GM23338 (cell line): ENCODE measurements at regions not wholly inside any gene's neighbourhood (a gene's known extent, or its start where the extent isn't known, plus 50 kb on each side); places are given as distances from the start of the nearest gene placed in this dataset.

Experiments
- ATAC-seq: fragments of 200-7000 bp; cut with Tn5 transposase; 3 replicates; pipeline ENCODE4 v1.9.1; 2020
- DNase-seq: peaks from one replicate; pipeline ENCODE4 v3.0.0-alpha.2; 2015; ENCODE audit warnings: low spot score
- H2AFZ ChIP-seq: fragments of 200-600 bp; sonication (generic); 2 replicates; pipeline ENCODE4 v1.8.0; 2016; ENCODE audit warnings: antibody characterized with exemption, mild to moderate bottlenecking, moderate library complexity
- H3F3A ChIP-seq: fragments of 200-600 bp; sonication (generic); replicated peaks from 2 replicates; pipeline ENCODE4 v1.8.0; 2017; ENCODE audit warnings: antibody characterized with exemption, mixed run types, low read depth
- H3K27ac ChIP-seq: fragments of 200-600 bp; sonication (generic); 2 replicates; pipeline ENCODE4 v1.6.1; 2016; ENCODE audit warnings: low read depth
- H3K27me3 ChIP-seq: fragments of 200-600 bp; sonication (generic); 2 replicates; pipeline ENCODE4 v1.8.0; 2016; ENCODE audit warnings: mild to moderate bottlenecking, mixed run types, moderate library complexity; ENCODE audit not compliant: insufficient read depth
- H3K36me3 ChIP-seq: fragments of 200-600 bp; sonication (generic); 2 replicates; pipeline ENCODE4 v1.8.0; 2016; ENCODE audit warnings: mild to moderate bottlenecking; ENCODE audit not compliant: insufficient read depth
- H3K4me1 ChIP-seq: fragments of 200-600 bp; sonication (generic); 2 replicates; pipeline ENCODE4 v1.8.0; 2016; ENCODE audit warnings: mild to moderate bottlenecking, moderate library complexity; ENCODE audit not compliant: insufficient read depth
- H3K4me2 ChIP-seq: fragments of 200-600 bp; sonication (generic); 2 replicates; pipeline ENCODE4 v1.7.1; 2017; ENCODE audit warnings: mixed run types
- H3K4me3 ChIP-seq: fragments of 200-600 bp; sonication (generic); 2 replicates; pipeline ENCODE4 v1.6.1; 2016; ENCODE audit warnings: mixed run types
- H3K79me2 ChIP-seq: fragments of 200-600 bp; sonication (generic); replicated peaks from 2 replicates; pipeline ENCODE4 v1.8.0; 2017; ENCODE audit warnings: mild to moderate bottlenecking; ENCODE audit not compliant: insufficient read depth
- H3K9me2 ChIP-seq: fragments of 200-600 bp; sonication (generic); 2 replicates; pipeline ENCODE4 v1.8.0; 2017; ENCODE audit not compliant: insufficient read depth
- H4K20me1 ChIP-seq: fragments of 200-600 bp; sonication (generic); replicated peaks from 2 replicates; pipeline ENCODE4 v1.8.0; 2017; ENCODE audit warnings: mild to moderate bottlenecking; ENCODE audit not compliant: insufficient read depth
- H3K27ac Mint-ChIP-seq: 2 replicates; pipeline ENCODE4 v1.8.0; 2020; ENCODE audit warnings: inconsistent platforms, mild to moderate bottlenecking, moderate library complexity, mixed read lengths
- H3K27me3 Mint-ChIP-seq: 3 replicates; pipeline ENCODE4 v1.8.0; 2022; ENCODE audit warnings: low read depth, mild to moderate bottlenecking, moderate library complexity, mixed read lengths, inconsistent platforms; ENCODE audit not compliant: insufficient read depth, poor library complexity
- H3K36me3 Mint-ChIP-seq: 3 replicates; pipeline ENCODE4 v1.8.0; 2021; ENCODE audit warnings: low read depth, mild to moderate bottlenecking, inconsistent platforms, moderate library complexity, mixed read lengths
- H3K4me1 Mint-ChIP-seq: 3 replicates; pipeline ENCODE4 v1.8.0; 2020; ENCODE audit warnings: mild to moderate bottlenecking, inconsistent platforms, mixed read lengths
- H3K4me3 Mint-ChIP-seq: 3 replicates; pipeline ENCODE4 v1.8.0; 2021; ENCODE audit warnings: moderate library complexity, mild to moderate bottlenecking, inconsistent platforms, mixed read lengths
- H3K9me3 Mint-ChIP-seq: 3 replicates; pipeline ENCODE4 v1.8.0; 2020; ENCODE audit warnings: moderate library complexity, mild to moderate bottlenecking, inconsistent platforms, mixed read lengths
- CTCF ChIP-seq, 2 experiments: fragments of 200-600 bp in 1 of 2; sonication (generic) in 1 of 2; conservative IDR thresholded peaks; 2 replicates each; pipeline versions ENCODE4 v1.5.1 to v1.6.1; 2016 to 2017; ENCODE audit warnings: antibody characterized with exemption in 2 of 2, low read depth in 2 of 2, mild to moderate bottlenecking in 2 of 2, moderate library complexity in 1 of 2
- EZH2 ChIP-seq: fragments of 200-600 bp; sonication (generic); IDR thresholded peaks from one replicate; pipeline ENCODE4 v1.8.0; 2017; ENCODE audit warnings: antibody characterized with exemption, mild to moderate bottlenecking, low read depth; ENCODE audit not compliant: unreplicated experiment
- EZH2phosphoT487 ChIP-seq: fragments of 200-600 bp; sonication (generic); IDR thresholded peaks from one replicate; pipeline ENCODE4 v1.8.1; 2018; ENCODE audit warnings: antibody characterized with exemption; ENCODE audit not compliant: unreplicated experiment
- NANOG ChIP-seq: IDR thresholded peaks from 2 replicates; pipeline ENCODE4 v1.6.1; 2016; ENCODE audit warnings: antibody characterized with exemption, borderline replicate concordance
- REST ChIP-seq: IDR thresholded peaks from one replicate; pipeline ENCODE4 v1.6.1; 2018; ENCODE audit warnings: antibody characterized with exemption; ENCODE audit not compliant: unreplicated experiment
- STAT1 ChIP-seq: IDR thresholded peaks from one replicate; pipeline ENCODE4 v1.6.1; 2016; ENCODE audit warnings: antibody characterized with exemption; ENCODE audit not compliant: unreplicated experiment
- ZNF114 ChIP-seq: fragments of 250-450 bp; sonication (Bioruptor Pico); IDR thresholded peaks from 2 replicates; pipeline ENCODE4 v1.5.0; 2020; ENCODE audit warnings: mild to moderate bottlenecking, moderate library complexity

GRCh38 chr2:175750195-175750594 lies 251.9 kb downstream of the LNPK start:
- Histone ChIP-seq H3K79me2 (no peaks in the 10 kb centered on the region), H2AFZ (no peak overlapping the region), H3K27me3 (no peaks in the 10 kb centered on the region), H3K9me2 (peaks cover 8% of the 10 kb centered on the region), H3K27ac (no peak overlapping the region), H3K4me3 (no peak overlapping the region), H4K20me1 (no peaks in the 10 kb centered on the region), H3F3A (no peaks in the 10 kb centered on the region), H3K4me1 (peaks cover 5% of the 10 kb centered on the region; the same call in 1 of the 2 replicates), H3K4me2 (no peak overlapping the region), H3K36me3 (no peaks in the 10 kb centered on the region)
- Mint-ChIP-seq H3K4me1 (peaks cover 10% of the 10 kb centered on the region), H3K27me3 (no peaks in the 10 kb centered on the region), H3K27ac (no peak overlapping the region), H3K9me3 (no peaks in the 10 kb centered on the region), H3K36me3 (no peaks in the 10 kb centered on the region), H3K4me3 (no peak overlapping the region)
- no peak for DNase-seq
- TF ChIP-seq ZNF114 (CRISPR knock-in tag) (no peak), STAT1 (no peak), NANOG (no peak)
- no peak for ATAC-seq

- Mint-ChIP-seq H3K4me1 (peaks cover 17% of the 10 kb centered on the region), H3K4me3 (no peak overlapping the region), H3K27me3 (no peaks in the 10 kb centered on the region), H3K36me3 (no peaks in the 10 kb centered on the region), H3K27ac (no peak overlapping the region), H3K9me3 (no peaks in the 10 kb centered on the region)
- Histone ChIP-seq H3K27me3 (no peaks in the 10 kb centered on the region), H3K9me2 (peaks cover 3% of the 10 kb centered on the region; the same call in 1 of the 2 replicates), H3K36me3 (no peaks in the 10 kb centered on the region), H3K79me2 (no peaks in the 10 kb centered on the region), H3K4me1 (peaks cover 8% of the 10 kb centered on the region), H3F3A (no peaks in the 10 kb centered on the region), H3K4me3 (no peak overlapping the region), H4K20me1 (no peaks in the 10 kb centered on the region), H2AFZ (no peak overlapping the region), H3K4me2 (no peak overlapping the region), H3K27ac (no peak overlapping the region)
- no peak for DNase-seq
- no peak for ATAC-seq
- TF ChIP-seq REST (no peak), EZH2phosphoT487 (no peak), EZH2 (no peak), CTCF (conservative IDR thresholded peaks at IDR 0.05; ENCODE audit: low read depth in 2 of 2) (no peak)
These were observed 256.2 kb downstream of the LNPK start for GRCh38 chr2:175745911-175746310.
